Activated CD4-positive, CD25-positive, alpha-beta regulatory T cell treated with anti-CD3 and anti-CD28 coated beads, Interleukin-2, amount 50 U/mL, for 16 hours (primary cell): ENCODE measurements at regions not wholly inside any gene's neighbourhood (a gene's known extent, or its start where the extent isn't known, plus 50 kb on each side); places are given as distances from the start of the nearest gene placed in this dataset.
"Not testable (repeated sequence)": the region's sequence is repeated elsewhere in the genome, so short reads cannot be mapped to it uniquely, and the experiment has no call there.

Experiments used
- DNase-seq: peaks from one replicate; pipeline ENCODE4 v3.0.0-alpha.2; 2020; ENCODE audit warnings: low read depth, low spot score

- no peak for DNase-seq
Observed at GRCh38 chr2:234898534-234899053, 53.2 kb upstream of the SH3BP4 start.

- DNase-seq = not testable (repeated sequence)
Observed at GRCh38 chr2:234888442-234888841, 63.4 kb upstream of the SH3BP4 start.

- DNase-seq = no peak
Observed at GRCh38 chr2:234887195-234887594, 64.6 kb upstream of the SH3BP4 start.

- no peak for DNase-seq
Observed at GRCh38 chr2:234885886-234886285, 65.9 kb upstream of the SH3BP4 start.

- DNase-seq = no peak
Observed at GRCh38 chr2:234885118-234885517, 66.7 kb upstream of the SH3BP4 start.

GRCh38 chr2:234884591-234884990 lies 67.2 kb upstream of the SH3BP4 start:
- DNase-seq = no peak

- no peak for DNase-seq
Observed at GRCh38 chr2:234881413-234882241, 70.2 kb upstream of the SH3BP4 start.

- DNase-seq = no peak
Observed at GRCh38 chr2:234880551-234881211, 71.1 kb upstream of the SH3BP4 start.

- DNase-seq = no peak
Observed at GRCh38 chr2:234879671-234880455, 72.0 kb upstream of the SH3BP4 start.

GRCh38 chr2:234876621-234877020 lies 75.2 kb upstream of the SH3BP4 start:
- not testable (repeated sequence) for DNase-seq

GRCh38 chr2:234874347-234875046 lies 77.3 kb upstream of the SH3BP4 start:
- DNase-seq = no peak

GRCh38 chr2:234873828-234874173 lies 78.0 kb upstream of the SH3BP4 start:
- no peak for DNase-seq

- no peak for DNase-seq
Observed at GRCh38 chr2:234873103-234873827, 78.6 kb upstream of the SH3BP4 start.

- no peak for DNase-seq
Observed at GRCh38 chr2:234869969-234870368, 81.8 kb upstream of the SH3BP4 start.

GRCh38 chr2:234869164-234869563 lies 82.7 kb upstream of the SH3BP4 start:
- no peak for DNase-seq

- DNase-seq = no peak
Observed at GRCh38 chr2:234867882-234868285, 83.9 kb upstream of the SH3BP4 start.

GRCh38 chr2:234865586-234865985 lies 86.2 kb upstream of the SH3BP4 start:
- DNase-seq = no peak

GRCh38 chr2:234865040-234865439 lies 86.8 kb upstream of the SH3BP4 start:
- DNase-seq = no peak

GRCh38 chr2:234864506-234864905 lies 87.3 kb upstream of the SH3BP4 start:
- DNase-seq = no peak

- no peak for DNase-seq
Observed at GRCh38 chr2:234863043-234863934, 88.5 kb upstream of the SH3BP4 start.
